OCI-LY7 (cell line): ENCODE measurements at regions not wholly inside any gene's neighbourhood (a gene's known extent, or its start where the extent isn't known, plus 50 kb on each side); places are given as distances from the start of the nearest gene placed in this dataset.

Experiments
- EZH2phosphoT487 ChIP-seq: fragments of 200-600 bp; sonication (generic); IDR thresholded peaks from 2 replicates; pipeline ENCODE4 v1.6.1; 2018; ENCODE audit warnings: low read depth, borderline replicate concordance, mild to moderate bottlenecking, mixed run types, antibody characterized with exemption, low read length, moderate library complexity, mixed read lengths
- TF ChIP-seq, protein P1 (sequence below): fragments of 200-600 bp; sonication (generic); conservative IDR thresholded peaks from 2 replicates; pipeline ENCODE4 v1.5.1; 2014; ENCODE audit warnings: mild to moderate bottlenecking, antibody characterized with exemption, low read length, moderate library complexity, mixed read lengths

DNA sequence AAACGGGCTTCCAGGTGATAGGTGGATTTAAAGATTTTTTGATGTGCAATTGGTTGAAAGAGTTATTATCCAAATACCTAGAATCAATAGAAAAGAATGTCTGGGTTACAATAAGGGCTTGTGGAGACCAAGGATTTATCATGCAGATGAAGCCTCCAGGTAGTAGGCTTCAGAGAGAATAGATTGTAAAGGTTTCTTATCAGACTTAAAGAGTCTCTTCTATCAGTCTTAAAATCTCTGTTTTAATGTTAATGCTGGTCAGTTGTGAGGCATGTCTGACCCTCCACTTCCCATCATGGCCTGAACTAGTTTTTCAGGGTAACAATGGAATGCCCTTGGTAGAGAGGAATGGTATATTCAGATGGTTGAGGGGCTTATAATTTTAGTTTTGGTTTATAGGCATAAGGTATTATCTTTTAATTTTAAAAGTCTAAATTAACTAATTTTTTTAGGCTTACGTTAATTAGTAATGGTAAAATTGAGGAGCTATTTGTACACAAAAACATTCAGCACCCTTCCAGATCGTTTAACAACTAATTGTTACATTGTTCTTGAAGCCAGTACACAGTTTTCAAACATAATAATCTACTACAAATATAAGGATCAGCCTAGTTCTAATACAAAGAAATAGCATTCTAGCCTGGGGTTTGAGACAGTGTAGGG lies 704.2 kb upstream of the MBL2 start:
- TF ChIP-seq, protein P1, sequence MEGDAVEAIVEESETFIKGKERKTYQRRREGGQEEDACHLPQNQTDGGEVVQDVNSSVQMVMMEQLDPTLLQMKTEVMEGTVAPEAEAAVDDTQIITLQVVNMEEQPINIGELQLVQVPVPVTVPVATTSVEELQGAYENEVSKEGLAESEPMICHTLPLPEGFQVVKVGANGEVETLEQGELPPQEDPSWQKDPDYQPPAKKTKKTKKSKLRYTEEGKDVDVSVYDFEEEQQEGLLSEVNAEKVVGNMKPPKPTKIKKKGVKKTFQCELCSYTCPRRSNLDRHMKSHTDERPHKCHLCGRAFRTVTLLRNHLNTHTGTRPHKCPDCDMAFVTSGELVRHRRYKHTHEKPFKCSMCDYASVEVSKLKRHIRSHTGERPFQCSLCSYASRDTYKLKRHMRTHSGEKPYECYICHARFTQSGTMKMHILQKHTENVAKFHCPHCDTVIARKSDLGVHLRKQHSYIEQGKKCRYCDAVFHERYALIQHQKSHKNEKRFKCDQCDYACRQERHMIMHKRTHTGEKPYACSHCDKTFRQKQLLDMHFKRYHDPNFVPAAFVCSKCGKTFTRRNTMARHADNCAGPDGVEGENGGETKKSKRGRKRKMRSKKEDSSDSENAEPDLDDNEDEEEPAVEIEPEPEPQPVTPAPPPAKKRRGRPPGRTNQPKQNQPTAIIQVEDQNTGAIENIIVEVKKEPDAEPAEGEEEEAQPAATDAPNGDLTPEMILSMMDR, result no peak
- no peak for TF ChIP-seq EZH2phosphoT487
